ENCODE measurements at regions not wholly inside any gene's neighbourhood (a gene's known extent, or its start where the extent isn't known, plus 50 kb on each side); places are given as distances from the start of the nearest gene placed in this dataset.

- TF ChIP-seq CTCF (IDR thresholded peaks at IDR 0.05; ENCODE audit: poor library complexity, severe bottlenecking) = no peak
- ATAC-seq (ENCODE audit: low read depth) (no peak), DNase-seq (ENCODE audit: low spot score) (no peak)
- no peaks in the 10 kb centered on the region for H3K4me1 ChIP-seq (ENCODE audit: insufficient read depth, poor library complexity, severe bottlenecking)
- no peaks in the 10 kb centered on the region for H3K9me3 ChIP-seq (ENCODE audit: severe bottlenecking)
- no peak overlapping the region for H3K4me3 ChIP-seq (ENCODE audit: severe bottlenecking)
- H3K27ac ChIP-seq (ENCODE audit: poor library complexity, severe bottlenecking) = no peak overlapping the region
- H3K27me3 ChIP-seq (ENCODE audit: insufficient read depth, poor library complexity, severe bottlenecking) = peaks cover 4% of the 10 kb centered on the region
- H3K36me3 ChIP-seq (ENCODE audit: low read depth) = no peaks in the 10 kb centered on the region
These were observed 1299.1 kb downstream of the MRPL39 start for GRCh38 chr21:24308183-24308582.

DNA sequence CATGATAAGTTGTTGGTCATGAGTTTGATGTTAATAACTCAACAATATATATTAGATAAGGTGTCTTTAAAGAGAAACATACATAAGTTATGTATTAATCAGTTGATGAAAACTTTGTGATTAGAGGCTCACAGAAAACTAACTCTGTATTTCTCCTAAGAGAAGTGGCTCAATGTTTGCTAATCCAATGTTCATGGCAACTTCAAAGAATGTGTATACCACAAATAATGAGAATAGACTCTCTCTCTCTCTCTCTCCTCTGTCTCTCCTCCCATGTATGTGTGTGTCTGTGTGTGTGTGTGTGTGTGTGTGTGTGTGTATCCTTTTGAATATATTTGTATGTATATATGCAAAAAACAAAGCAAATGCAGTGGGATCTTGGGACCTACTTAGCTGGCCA lies 1304.9 kb downstream of the MRPL39 start:
- DNase-seq (ENCODE audit: low spot score) = no peak
- H3K4me1 ChIP-seq (ENCODE audit: insufficient read depth, poor library complexity, severe bottlenecking) = no peaks in the 10 kb centered on the region
- H3K9me3 ChIP-seq (ENCODE audit: severe bottlenecking) = no peaks in the 10 kb centered on the region
- no peak for ATAC-seq (ENCODE audit: low read depth)
- no peak overlapping the region for H3K27ac ChIP-seq (ENCODE audit: poor library complexity, severe bottlenecking)
- no peaks in the 10 kb centered on the region for H3K36me3 ChIP-seq (ENCODE audit: low read depth)
- H3K4me3 ChIP-seq (ENCODE audit: severe bottlenecking) = no peak overlapping the region
- TF ChIP-seq CTCF (IDR thresholded peaks at IDR 0.05; ENCODE audit: poor library complexity, severe bottlenecking) = no peak
- H3K27me3 ChIP-seq (ENCODE audit: insufficient read depth, poor library complexity, severe bottlenecking) = no peaks in the 10 kb centered on the region

- no peak overlapping the region for H3K27ac ChIP-seq (ENCODE audit: poor library complexity, severe bottlenecking)
- H3K4me1 ChIP-seq (ENCODE audit: insufficient read depth, poor library complexity, severe bottlenecking) = no peaks in the 10 kb centered on the region
- no peak for TF ChIP-seq CTCF (IDR thresholded peaks at IDR 0.05; ENCODE audit: poor library complexity, severe bottlenecking)
- H3K27me3 ChIP-seq (ENCODE audit: insufficient read depth, poor library complexity, severe bottlenecking) = no peaks in the 10 kb centered on the region
- H3K4me3 ChIP-seq (ENCODE audit: severe bottlenecking) = no peak overlapping the region
- ATAC-seq (ENCODE audit: low read depth) (no peak), DNase-seq (ENCODE audit: low spot score) (no peak)
- no peaks in the 10 kb centered on the region for H3K9me3 ChIP-seq (ENCODE audit: severe bottlenecking)
- H3K36me3 ChIP-seq (ENCODE audit: low read depth) = no peaks in the 10 kb centered on the region
These were observed 1309.2 kb downstream of the MRPL39 start for GRCh38 chr21:24298040-24298439.

GRCh38 chr21:24294171-24294570 lies 1313.1 kb downstream of the MRPL39 start:
- Histone ChIP-seq H3K9me3 (ENCODE audit: severe bottlenecking) (no peaks in the 10 kb centered on the region), H3K36me3 (ENCODE audit: low read depth) (no peaks in the 10 kb centered on the region), H3K27me3 (ENCODE audit: insufficient read depth, poor library complexity, severe bottlenecking) (no peaks in the 10 kb centered on the region), H3K4me3 (ENCODE audit: severe bottlenecking) (no peak overlapping the region), H3K4me1 (ENCODE audit: insufficient read depth, poor library complexity, severe bottlenecking) (no peaks in the 10 kb centered on the region), H3K27ac (ENCODE audit: poor library complexity, severe bottlenecking) (no peak overlapping the region)
- no peak for TF ChIP-seq CTCF (IDR thresholded peaks at IDR 0.05; ENCODE audit: poor library complexity, severe bottlenecking)
- no peak for ATAC-seq (ENCODE audit: low read depth)
- no peak for DNase-seq (ENCODE audit: low spot score)

DNA sequence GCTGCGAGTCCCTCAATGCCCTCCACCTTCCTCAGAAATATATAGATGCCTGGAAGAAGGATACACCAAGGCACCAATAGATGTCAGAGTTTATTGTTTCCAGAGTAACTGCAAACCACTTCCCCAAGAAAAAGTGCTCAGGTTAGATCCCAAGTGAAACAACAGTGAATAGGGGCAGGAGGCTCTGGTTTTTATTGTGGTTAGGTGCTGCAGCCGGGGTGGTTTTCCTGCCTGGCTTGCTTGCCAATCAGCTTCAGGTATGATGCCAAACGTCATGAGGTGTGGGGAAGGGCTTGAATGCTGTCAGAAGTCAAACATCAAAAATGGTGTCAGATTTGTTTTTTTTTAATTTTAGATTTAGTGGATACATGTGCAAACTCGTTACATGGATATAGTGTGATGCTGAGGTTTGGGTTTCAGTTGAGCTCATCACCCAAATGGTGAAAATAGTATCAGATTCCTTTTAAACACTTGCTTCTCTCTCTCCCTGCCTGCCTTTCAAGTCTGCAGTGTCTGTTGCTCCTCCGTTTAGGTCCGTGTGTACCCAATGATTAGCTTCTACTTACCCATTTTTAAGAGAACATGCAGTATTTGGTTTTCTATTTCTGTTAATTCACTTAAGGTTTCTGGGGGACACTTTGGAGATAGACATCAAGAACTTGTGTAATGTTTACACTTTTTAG lies 1317.0 kb downstream of the MRPL39 start:
- Histone ChIP-seq H3K36me3 (ENCODE audit: low read depth) (no peaks in the 10 kb centered on the region), H3K4me3 (ENCODE audit: severe bottlenecking) (no peak overlapping the region), H3K27ac (ENCODE audit: poor library complexity, severe bottlenecking) (no peak overlapping the region), H3K4me1 (ENCODE audit: insufficient read depth, poor library complexity, severe bottlenecking) (no peaks in the 10 kb centered on the region), H3K27me3 (ENCODE audit: insufficient read depth, poor library complexity, severe bottlenecking) (no peaks in the 10 kb centered on the region), H3K9me3 (ENCODE audit: severe bottlenecking) (no peaks in the 10 kb centered on the region)
- no peak for TF ChIP-seq CTCF (IDR thresholded peaks at IDR 0.05; ENCODE audit: poor library complexity, severe bottlenecking)
- DNase-seq (ENCODE audit: low spot score) (no peak), ATAC-seq (ENCODE audit: low read depth) (no peak)

Measured in RWPE2 (cell line).